HUDEP-2 (cell line): ENCODE measurements at regions not wholly inside any gene's neighbourhood (a gene's known extent, or its start where the extent isn't known, plus 50 kb on each side); places are given as distances from the start of the nearest gene placed in this dataset.

Experiments used
- DNase-seq, 76 experiments: peaks; one replicate each; lab custom pipeline; 2025; ENCODE audit not compliant: unreplicated experiment in 76 of 76; lab: John Stamatoyannopoulos, UW

- no peak for DNase-seq
Observed at GRCh38 chr15:87805117-87805820, 451.3 kb downstream of the NTRK3 start.

GRCh38 chr15:87804451-87804850, 452.1 kb downstream of the NTRK3 start:
- no peak for DNase-seq

DNA sequence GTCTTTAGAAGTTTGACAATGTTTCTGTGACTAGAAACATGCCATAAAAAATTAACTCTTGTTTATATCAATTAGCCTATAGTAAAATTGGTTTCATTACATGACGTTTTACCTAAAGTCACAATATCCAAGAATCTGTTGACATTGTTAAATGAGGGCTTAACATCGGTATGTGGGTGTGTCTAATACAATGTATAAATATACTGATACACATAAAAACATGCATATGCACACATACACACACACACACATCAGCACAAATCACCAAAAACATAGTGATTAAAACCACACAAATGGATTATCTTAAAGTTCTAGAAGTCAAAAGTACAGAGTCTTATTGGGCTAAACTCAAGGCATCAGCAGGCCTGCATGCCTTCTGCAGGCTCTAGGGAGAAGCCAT, 456.7 kb downstream of the NTRK3 start:
- DNase-seq, result no peak

DNA sequence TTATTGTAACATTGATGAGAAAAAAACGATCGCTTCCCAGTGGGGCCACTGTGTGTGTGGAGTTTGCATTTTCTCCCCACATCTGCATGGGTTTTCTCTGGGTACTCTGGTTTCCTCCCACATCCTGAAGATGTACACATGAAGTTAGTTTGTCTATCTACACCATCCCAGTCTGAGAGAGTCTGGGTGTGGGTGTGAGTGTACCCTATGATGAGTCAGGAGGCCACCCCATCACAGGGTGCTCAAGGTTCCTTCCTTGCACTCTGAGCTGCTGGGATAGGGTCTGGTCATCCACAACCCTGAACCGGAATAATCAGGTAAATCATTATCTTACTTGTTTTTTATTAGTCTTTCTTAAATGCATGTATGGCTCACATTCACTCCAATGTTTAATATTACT, 457.1 kb downstream of the NTRK3 start:
- no peak for DNase-seq

- DNase-seq, result no peak
Observed at GRCh38 chr15:87793725-87794124, 462.8 kb downstream of the NTRK3 start.

- no peak for DNase-seq
Observed at GRCh38 chr15:87792250-87793040, 464.1 kb downstream of the NTRK3 start.

- DNase-seq, result no peak
Observed at GRCh38 chr15:87781959-87782625, 474.4 kb downstream of the NTRK3 start.

GRCh38 chr15:87779746-87780145, 476.8 kb downstream of the NTRK3 start:
- DNase-seq, result no peak

- DNase-seq, result no peak
Observed at GRCh38 chr15:87778358-87778757, 478.2 kb downstream of the NTRK3 start.

- peak in 1 of 76 experiments; percentile 3 for DNase-seq
Observed at GRCh38 chr15:87777054-87777561, 479.4 kb downstream of the NTRK3 start.

- DNase-seq, result no peak
Observed at GRCh38 chr15:87767516-87767915, 489.0 kb downstream of the NTRK3 start.

DNA sequence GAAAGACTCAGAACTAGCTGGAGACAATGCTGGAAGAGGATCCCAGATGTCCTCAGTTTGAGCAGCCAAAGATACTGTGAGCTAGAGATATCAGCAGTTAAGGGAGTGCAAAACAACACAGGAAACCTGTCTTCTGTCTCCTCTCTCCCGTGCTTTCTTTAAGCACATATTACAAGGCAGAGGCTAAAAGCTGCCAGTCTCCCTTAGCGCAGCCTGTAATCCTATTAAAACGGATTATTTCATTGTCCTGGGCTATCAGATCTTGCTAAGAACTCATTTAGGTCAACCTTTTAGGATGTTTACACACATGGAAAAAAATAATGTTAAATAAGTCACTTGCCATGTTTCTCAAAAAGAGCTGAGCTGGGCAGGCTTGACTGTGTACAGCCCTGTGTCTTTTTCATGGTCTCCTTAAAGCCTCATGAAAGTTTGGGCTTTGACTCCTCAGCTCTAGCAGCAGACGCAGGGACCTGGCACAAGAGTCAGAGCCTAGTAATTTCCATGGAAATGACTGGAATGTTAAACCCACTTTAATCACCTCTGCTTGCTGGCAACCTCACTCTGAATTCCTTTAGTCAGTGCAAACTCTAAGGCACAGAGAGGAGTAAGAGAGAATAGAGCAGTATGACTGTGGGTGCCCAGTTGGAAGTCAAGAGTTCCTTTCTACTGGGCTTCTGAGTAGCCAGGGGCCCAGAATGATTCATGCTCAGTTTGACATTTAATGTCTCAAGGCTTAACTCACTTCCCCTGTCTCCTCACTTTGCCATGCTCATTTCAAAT, 491.9 kb downstream of the NTRK3 start:
- DNase-seq, result no peak

DNA sequence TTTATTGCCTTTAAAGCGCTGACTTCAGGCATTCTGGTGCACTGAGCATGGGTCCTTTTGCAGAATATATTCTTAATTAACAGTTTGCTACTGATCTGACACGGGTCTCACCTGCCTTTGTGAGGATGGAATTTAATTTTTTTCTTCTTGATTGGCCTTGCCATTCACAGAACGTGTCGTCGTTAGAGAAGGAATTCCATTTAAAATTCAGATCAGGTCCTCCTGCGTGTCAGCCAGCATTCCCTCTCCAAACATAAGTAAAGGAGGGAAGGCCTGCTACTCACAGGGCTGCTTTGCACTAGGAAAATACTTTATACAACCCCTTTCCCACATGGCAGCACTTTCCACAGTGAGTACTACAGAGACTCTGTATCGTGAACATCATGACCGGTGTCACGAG, 492.7 kb downstream of the NTRK3 start:
- DNase-seq, result no peak

DNA sequence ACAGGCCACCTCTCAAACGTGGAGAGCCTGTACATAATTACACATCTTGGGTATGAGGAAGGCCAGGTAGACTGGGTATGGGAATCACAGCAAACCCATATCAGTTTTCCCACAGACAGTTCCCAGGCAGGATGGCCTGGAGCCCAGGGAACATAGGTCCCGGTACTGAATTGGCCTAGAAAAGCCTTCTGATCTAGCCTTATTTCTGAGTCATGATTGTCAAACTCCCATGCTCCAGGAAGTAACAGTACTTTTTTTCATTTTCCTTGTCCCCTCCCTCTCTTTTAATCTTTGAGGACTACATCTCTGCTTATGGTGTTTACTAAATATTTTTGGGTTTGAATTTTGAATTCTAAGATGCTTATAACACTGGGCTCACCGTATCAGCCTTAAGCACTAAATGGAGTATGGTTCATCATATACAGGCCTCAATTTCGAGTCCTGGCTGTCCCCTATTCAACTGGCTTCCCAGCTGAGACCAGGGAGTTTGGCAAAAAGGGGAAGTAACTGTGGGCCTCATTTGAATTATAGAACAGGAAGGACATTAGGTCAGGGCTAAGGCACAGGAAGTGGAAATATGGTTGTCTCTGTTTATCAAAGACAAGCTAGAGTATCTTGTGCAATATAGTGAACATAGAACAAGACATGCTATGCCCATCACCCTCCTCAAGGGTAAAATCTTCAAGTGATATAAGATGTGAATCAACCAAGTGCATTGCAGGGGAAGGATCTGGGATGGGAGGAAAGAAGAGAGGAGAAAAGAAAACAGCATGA, 494.6 kb downstream of the NTRK3 start:
- peak in 1 of 76 experiments; percentile 7 for DNase-seq

DNA sequence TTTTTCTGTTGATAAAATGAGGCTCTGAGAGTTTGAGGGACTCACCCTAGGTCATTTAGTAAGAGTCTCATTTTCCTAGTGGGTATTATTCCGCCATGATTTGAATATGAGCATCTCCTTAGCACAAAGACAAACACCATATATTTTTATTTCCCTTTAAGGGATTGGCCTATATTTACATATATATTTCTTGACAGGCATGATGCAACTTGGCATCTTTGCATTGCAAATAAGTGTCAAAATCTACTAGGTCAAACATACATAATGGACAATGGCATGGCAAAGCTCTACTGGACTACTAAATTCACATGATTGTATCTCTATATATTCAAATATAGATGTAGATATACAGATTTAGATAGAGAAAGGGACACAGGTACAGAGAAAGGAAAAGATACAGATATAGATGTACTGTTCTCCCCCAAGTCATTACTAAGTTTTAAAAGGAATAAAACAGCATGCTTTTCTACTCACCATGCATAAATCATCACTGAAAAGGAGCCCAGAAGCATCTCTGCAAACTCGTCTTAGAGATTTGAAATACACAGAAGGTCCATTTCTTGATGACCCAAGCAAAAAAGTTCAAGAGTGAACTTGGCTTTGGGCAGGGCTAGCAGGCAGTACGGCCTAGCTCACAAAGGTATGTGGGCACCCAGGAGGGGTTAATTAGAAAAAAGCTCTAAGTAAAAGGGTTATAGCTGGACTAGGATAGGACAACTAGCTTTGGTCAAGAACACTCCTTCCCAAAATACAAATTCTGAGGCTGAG, 495.8 kb downstream of the NTRK3 start:
- DNase-seq, result no peak

DNA sequence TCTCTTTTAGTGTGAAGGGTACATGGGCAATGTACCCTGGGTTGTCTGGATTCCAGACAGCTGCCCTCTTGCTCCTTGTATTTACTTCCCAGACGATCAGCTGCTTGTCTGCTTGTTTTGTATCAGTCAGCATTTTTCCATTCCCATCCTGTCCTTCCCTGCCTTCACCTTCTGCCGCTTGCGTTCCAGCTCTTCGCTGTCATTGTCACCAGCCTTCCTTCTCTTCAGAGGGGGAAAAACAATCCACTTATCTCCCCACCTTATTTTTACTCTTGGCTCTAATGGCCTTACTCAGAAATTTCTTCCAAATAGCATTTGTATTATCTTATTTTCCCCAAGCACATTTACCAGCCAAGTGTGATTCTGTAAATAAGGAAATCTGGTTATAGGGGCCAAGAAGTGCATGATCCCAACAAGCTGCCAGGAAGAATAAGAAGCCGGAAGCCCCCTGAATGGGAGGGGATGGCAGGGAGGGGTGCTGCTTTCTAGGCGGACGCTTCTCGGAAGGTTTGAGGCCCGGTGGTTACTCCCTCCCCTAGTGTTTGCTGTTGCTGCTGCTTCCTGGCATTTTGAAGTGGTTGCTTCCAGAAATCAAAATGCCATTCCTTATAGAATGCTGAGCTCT, 497.6 kb downstream of the NTRK3 start:
- DNase-seq, result no peak

- DNase-seq, result no peak
Observed at GRCh38 chr15:87757084-87757483, 499.5 kb downstream of the NTRK3 start.

DNA sequence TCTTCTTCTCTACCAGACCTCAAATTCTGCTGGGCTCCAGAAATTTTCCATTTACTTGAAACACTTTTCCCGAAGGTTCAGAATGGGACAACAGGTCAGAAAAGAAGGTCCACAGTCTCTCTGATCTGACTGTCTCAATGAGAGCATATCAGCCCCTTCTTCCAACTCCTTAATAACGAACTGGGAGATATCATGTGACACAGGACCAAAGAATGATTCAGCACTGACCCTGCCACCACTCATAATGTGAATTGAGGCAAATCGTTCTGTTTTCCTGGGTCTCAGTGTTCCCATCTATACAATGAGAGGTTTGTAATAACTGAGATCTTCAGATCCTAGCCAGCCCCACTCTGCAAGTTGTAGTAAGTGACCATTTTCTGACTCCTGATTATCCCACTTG, 500.5 kb downstream of the NTRK3 start:
- no peak for DNase-seq

- no peak for DNase-seq
Observed at GRCh38 chr15:87755226-87755625, 501.3 kb downstream of the NTRK3 start.
